Thyroid gland (tissue), 4 donors: ENCODE measurements at regions not wholly inside any gene's neighbourhood (a gene's known extent, or its start where the extent isn't known, plus 50 kb on each side); places are given as distances from the start of the nearest gene placed in this dataset.

Experiments used
- POLR2A ChIP-seq, 2 donors: fragments of 450-650 bp; IDR thresholded peaks; one replicate each; pipeline ENCODE4 v1.6.1; 2017; ENCODE audit warnings: antibody characterized with exemption in 2 of 2, mild to moderate bottlenecking in 2 of 2, moderate library complexity in 1 of 2
- TF ChIP-seq, protein P1 (sequence below), 6 experiments: fragments of 200-600 bp in 3 of 6; fragments of 450-650 bp in 3 of 6; sonication (generic) in 3 of 6; IDR thresholded peaks; one replicate each; pipeline ENCODE4 v1.5.1; 2016 to 2019; ENCODE audit warnings: antibody characterized with exemption in 6 of 6, mild to moderate bottlenecking in 2 of 6, inconsistent platforms in 1 of 6, moderate library complexity in 1 of 6

DNA sequence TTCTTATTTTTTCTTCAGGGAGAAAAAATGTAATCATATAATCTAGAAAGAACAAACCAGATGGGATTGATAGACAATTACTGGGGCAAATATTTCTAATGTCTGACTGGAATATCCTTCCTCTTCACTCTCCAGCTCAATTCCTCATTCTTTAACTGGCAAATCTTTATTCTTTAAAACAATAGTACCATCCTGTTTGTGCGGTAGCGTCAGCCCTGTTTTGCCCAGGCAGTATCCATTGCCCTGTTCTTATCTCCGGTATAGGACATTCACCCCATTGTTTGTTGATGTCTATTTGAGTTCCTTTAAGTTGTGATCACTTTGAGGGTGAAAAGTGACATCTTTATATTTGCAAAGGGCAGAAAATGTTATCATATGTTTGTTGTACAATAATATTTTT, 185.4 kb downstream of the POSTN start:
- TF ChIP-seq, protein P1, sequence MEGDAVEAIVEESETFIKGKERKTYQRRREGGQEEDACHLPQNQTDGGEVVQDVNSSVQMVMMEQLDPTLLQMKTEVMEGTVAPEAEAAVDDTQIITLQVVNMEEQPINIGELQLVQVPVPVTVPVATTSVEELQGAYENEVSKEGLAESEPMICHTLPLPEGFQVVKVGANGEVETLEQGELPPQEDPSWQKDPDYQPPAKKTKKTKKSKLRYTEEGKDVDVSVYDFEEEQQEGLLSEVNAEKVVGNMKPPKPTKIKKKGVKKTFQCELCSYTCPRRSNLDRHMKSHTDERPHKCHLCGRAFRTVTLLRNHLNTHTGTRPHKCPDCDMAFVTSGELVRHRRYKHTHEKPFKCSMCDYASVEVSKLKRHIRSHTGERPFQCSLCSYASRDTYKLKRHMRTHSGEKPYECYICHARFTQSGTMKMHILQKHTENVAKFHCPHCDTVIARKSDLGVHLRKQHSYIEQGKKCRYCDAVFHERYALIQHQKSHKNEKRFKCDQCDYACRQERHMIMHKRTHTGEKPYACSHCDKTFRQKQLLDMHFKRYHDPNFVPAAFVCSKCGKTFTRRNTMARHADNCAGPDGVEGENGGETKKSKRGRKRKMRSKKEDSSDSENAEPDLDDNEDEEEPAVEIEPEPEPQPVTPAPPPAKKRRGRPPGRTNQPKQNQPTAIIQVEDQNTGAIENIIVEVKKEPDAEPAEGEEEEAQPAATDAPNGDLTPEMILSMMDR (IDR thresholded peaks at IDR 0.05), result no peak
- no peak for TF ChIP-seq POLR2A (IDR thresholded peaks at IDR 0.05)
